GM12878 (cell line): ENCODE measurements at regions not wholly inside any gene's neighbourhood (a gene's known extent, or its start where the extent isn't known, plus 50 kb on each side); places are given as distances from the start of the nearest gene placed in this dataset.

Source experiments
- FOXM1 ChIP-seq: IDR thresholded peaks from 2 replicates; pipeline ENCODE4 v1.6.1; 2012; ENCODE audit warnings: low read depth, mild to moderate bottlenecking, inconsistent platforms, low read length, moderate library complexity
- POLR2A ChIP-seq: IDR thresholded peaks from 2 replicates; pipeline ENCODE4 v1.6.1; 2011; ENCODE audit warnings: low read depth, mild to moderate bottlenecking, low read length
- RELA ChIP-seq: fragments of 450-650 bp; IDR thresholded peaks from 2 replicates; pipeline ENCODE4 v1.8.0; 2014; ENCODE audit warnings: borderline replicate concordance; ENCODE audit not compliant: partially characterized antibody
- TF ChIP-seq, protein P1 (sequence below), 3 experiments: IDR thresholded peaks in 2 of 3; conservative IDR thresholded peaks in 1 of 3; 2 replicates each; pipeline ENCODE4 v1.5.1; 2011; ENCODE audit warnings: low read depth in 3 of 3, low read length in 3 of 3, mild to moderate bottlenecking in 3 of 3, control low read depth in 2 of 3, moderate library complexity in 2 of 3, inconsistent platforms in 1 of 3, mixed read lengths in 1 of 3; ENCODE audit not compliant: control insufficient read depth in 2 of 3, insufficient read depth in 1 of 3; ENCODE audit errors: extremely low read depth in 1 of 3

DNA sequence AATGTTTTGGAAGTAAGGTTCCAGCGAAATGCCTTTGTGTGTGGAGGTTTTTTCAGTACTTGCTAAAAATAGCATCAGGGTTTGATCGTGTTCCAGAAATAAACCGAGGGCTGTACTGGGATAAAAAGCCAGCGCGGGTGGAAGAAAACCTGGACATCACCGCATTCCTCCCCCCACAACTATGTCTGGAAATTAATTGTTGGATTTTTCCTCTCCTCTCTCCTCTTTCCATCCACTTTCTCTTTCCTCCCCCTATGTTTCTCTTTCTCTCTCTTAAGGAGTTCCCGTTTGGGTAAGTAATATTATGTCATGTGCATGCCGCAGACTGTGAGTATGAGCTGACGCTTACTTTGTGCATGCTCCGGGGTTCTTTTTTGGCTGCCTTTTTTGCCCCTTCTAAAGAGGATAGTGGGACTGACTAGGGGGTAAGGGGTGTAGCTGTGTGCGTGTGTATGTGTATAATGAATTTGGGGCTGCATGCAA is 104.2 kb upstream of the HSD17B12 start:
- TF ChIP-seq, protein P1, sequence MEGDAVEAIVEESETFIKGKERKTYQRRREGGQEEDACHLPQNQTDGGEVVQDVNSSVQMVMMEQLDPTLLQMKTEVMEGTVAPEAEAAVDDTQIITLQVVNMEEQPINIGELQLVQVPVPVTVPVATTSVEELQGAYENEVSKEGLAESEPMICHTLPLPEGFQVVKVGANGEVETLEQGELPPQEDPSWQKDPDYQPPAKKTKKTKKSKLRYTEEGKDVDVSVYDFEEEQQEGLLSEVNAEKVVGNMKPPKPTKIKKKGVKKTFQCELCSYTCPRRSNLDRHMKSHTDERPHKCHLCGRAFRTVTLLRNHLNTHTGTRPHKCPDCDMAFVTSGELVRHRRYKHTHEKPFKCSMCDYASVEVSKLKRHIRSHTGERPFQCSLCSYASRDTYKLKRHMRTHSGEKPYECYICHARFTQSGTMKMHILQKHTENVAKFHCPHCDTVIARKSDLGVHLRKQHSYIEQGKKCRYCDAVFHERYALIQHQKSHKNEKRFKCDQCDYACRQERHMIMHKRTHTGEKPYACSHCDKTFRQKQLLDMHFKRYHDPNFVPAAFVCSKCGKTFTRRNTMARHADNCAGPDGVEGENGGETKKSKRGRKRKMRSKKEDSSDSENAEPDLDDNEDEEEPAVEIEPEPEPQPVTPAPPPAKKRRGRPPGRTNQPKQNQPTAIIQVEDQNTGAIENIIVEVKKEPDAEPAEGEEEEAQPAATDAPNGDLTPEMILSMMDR (IDR thresholded peaks at IDR 0.05 in 2 of 3, conservative IDR thresholded peaks at IDR 0.05 in 1 of 3; ENCODE audit: control insufficient read depth in 2 of 3, extremely low read depth in 1 of 3, insufficient read depth in 1 of 3, low read depth in 3 of 3, low read length in 3 of 3): no peak
- TF ChIP-seq FOXM1 (no peak), POLR2A (no peak), RELA (no peak)
